RWPE2 (cell line): ENCODE measurements at regions not wholly inside any gene's neighbourhood (a gene's known extent, or its start where the extent isn't known, plus 50 kb on each side); places are given as distances from the start of the nearest gene placed in this dataset.

Source experiments
- ATAC-seq: fragments of 200-7000 bp; cut with Tn5 transposase; 3 replicates; pipeline ENCODE4 v1.9.1; 2021; ENCODE audit warnings: low read depth
- DNase-seq: peaks from one replicate; pipeline ENCODE4 v3.0.0-alpha.2; 2020; ENCODE audit warnings: low spot score
- H3K27ac ChIP-seq: fragments of 450-650 bp; 2 replicates; pipeline ENCODE4 v1.5.1; 2017; ENCODE audit warnings: mild to moderate bottlenecking; ENCODE audit not compliant: poor library complexity, severe bottlenecking
- H3K27me3 ChIP-seq: fragments of 250-450 bp; sonication (Bioruptor Pico); 2 replicates; pipeline ENCODE4 v1.5.1; 2021; ENCODE audit warnings: mild to moderate bottlenecking, moderate library complexity; ENCODE audit not compliant: insufficient read depth, poor library complexity, severe bottlenecking
- H3K36me3 ChIP-seq: fragments of 250-450 bp; sonication (Bioruptor Pico); 2 replicates; pipeline ENCODE4 v1.5.1; 2020; ENCODE audit warnings: low read depth, mild to moderate bottlenecking, moderate library complexity
- H3K4me1 ChIP-seq: fragments of 250-450 bp; sonication (Bioruptor Pico); 2 replicates; pipeline ENCODE4 v1.5.1; 2021; ENCODE audit warnings: mild to moderate bottlenecking, moderate library complexity; ENCODE audit not compliant: insufficient read depth, poor library complexity, severe bottlenecking
- H3K4me3 ChIP-seq: fragments of 250-450 bp; sonication (Bioruptor Pico); 2 replicates; pipeline ENCODE4 v1.5.1; 2021; ENCODE audit warnings: mild to moderate bottlenecking, moderate library complexity; ENCODE audit not compliant: severe bottlenecking
- H3K9me3 ChIP-seq: fragments of 250-450 bp; sonication (Bioruptor Pico); 2 replicates; pipeline ENCODE4 v1.5.1; 2021; ENCODE audit warnings: mild to moderate bottlenecking, moderate library complexity; ENCODE audit not compliant: severe bottlenecking
- CTCF ChIP-seq: fragments of 450-650 bp; IDR thresholded peaks from one replicate; pipeline ENCODE4 v1.5.1; 2017; ENCODE audit warnings: mild to moderate bottlenecking, moderate library complexity; ENCODE audit not compliant: poor library complexity, severe bottlenecking

DNA sequence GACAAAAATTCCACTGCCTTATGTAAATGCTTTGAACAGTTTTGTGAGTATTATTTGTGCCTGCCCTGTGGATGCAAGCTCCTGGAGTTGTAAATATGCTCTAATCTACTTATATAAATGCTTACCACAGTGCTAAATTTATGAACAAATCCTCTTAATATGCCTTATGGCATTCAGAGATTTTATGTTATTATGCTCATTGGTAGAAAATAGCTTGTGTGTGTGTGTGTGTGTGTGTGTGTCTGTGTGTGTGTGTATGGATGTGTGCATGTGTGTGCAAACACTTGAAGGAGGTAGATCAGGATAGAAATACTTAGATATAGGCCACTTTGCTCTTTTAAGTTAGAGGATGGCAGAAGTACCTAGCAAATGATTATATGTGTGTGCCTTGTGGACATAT is 253.9 kb downstream of the TAF11L14 start:
- H3K27ac ChIP-seq = no peak overlapping the region
- no peak for DNase-seq
- no peak for ATAC-seq
- peaks cover 3% of the 10 kb centered on the region for H3K4me1 ChIP-seq
- H3K4me3 ChIP-seq = no peak overlapping the region
- H3K27me3 ChIP-seq = no peaks in the 10 kb centered on the region
- no peaks in the 10 kb centered on the region for H3K9me3 ChIP-seq
- TF ChIP-seq CTCF = no peak
- no peaks in the 10 kb centered on the region for H3K36me3 ChIP-seq

DNA sequence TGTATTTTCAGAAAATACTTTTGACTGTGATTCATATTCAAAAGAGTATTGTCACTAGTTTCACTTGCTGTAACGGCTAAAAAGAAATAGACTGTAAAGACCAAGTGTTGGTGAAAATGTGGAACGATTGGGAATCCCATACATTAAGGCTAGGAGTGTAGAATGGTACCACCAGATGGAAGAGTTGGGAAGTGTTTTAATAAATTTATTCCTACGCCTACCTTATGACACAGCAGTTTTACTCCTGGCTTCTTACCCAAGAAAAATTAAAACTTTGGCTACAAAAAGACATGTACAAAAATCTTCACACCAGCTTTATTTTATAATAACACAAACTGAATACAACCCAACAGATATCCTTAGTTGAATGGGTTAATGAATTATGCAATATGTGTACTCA is 256.2 kb downstream of the TAF11L14 start:
- ATAC-seq (no peak), DNase-seq (no peak)
- no peaks in the 10 kb centered on the region for H3K27me3 ChIP-seq
- no peak overlapping the region for H3K27ac ChIP-seq
- TF ChIP-seq CTCF = no peak
- no peak overlapping the region for H3K4me3 ChIP-seq
- no peaks in the 10 kb centered on the region for H3K9me3 ChIP-seq
- H3K4me1 ChIP-seq = no peaks in the 10 kb centered on the region
- no peaks in the 10 kb centered on the region for H3K36me3 ChIP-seq

GRCh38 chr5:17891881-17892280 is 257.6 kb downstream of the TAF11L14 start:
- H3K4me1 ChIP-seq = peaks cover 11% of the 10 kb centered on the region
- no peaks in the 10 kb centered on the region for H3K27me3 ChIP-seq
- DNase-seq (no peak), ATAC-seq (no peak)
- no peaks in the 10 kb centered on the region for H3K36me3 ChIP-seq
- H3K27ac ChIP-seq = no peak overlapping the region
- H3K9me3 ChIP-seq = no peaks in the 10 kb centered on the region
- H3K4me3 ChIP-seq = no peak overlapping the region
- TF ChIP-seq CTCF = no peak

GRCh38 chr5:17893026-17893635 is 258.9 kb downstream of the TAF11L14 start:
- Histone ChIP-seq H3K36me3 (no peaks in the 10 kb centered on the region), H3K4me1 (peaks cover 23% of the 10 kb centered on the region), H3K27ac (no peak overlapping the region), H3K9me3 (no peaks in the 10 kb centered on the region), H3K27me3 (no peaks in the 10 kb centered on the region), H3K4me3 (no peak overlapping the region)
- DNase-seq (no peak), ATAC-seq (no peak)
- no peak for TF ChIP-seq CTCF

- Histone ChIP-seq H3K4me1 (peaks cover 24% of the 10 kb centered on the region), H3K36me3 (no peaks in the 10 kb centered on the region), H3K4me3 (no peak overlapping the region), H3K27me3 (no peaks in the 10 kb centered on the region), H3K27ac (no peak overlapping the region), H3K9me3 (no peaks in the 10 kb centered on the region)
- TF ChIP-seq CTCF = no peak
- ATAC-seq (no peak), DNase-seq (no peak)
These were observed 261.2 kb downstream of the TAF11L14 start for GRCh38 chr5:17895288-17896033.
